DOHH2 (cell line): ENCODE measurements at regions not wholly inside any gene's neighbourhood (a gene's known extent, or its start where the extent isn't known, plus 50 kb on each side); places are given as distances from the start of the nearest gene placed in this dataset.
"Not testable (repeated sequence)": the region's sequence is repeated elsewhere in the genome, so short reads cannot be mapped to it uniquely, and the experiment has no call there.

ENCODE experiments used
- EZH2phosphoT487 ChIP-seq: fragments of 200-600 bp; sonication (generic); IDR thresholded peaks from 2 replicates; pipeline ENCODE4 v1.6.1; 2017; ENCODE audit warnings: borderline replicate concordance, mild to moderate bottlenecking, antibody characterized with exemption, low read length, moderate library complexity, mixed read lengths
- TF ChIP-seq, protein P1 (sequence below): fragments of 200-600 bp; sonication (generic); IDR thresholded peaks from one replicate; pipeline ENCODE4 v1.5.1; 2014; ENCODE audit warnings: antibody characterized with exemption, mild to moderate bottlenecking, low read depth, low read length; ENCODE audit not compliant: poor library complexity, severe bottlenecking

GRCh38 chr2:87543797-87544196 is 204.1 kb upstream of the PLGLB2 start:
- TF ChIP-seq, protein P1, sequence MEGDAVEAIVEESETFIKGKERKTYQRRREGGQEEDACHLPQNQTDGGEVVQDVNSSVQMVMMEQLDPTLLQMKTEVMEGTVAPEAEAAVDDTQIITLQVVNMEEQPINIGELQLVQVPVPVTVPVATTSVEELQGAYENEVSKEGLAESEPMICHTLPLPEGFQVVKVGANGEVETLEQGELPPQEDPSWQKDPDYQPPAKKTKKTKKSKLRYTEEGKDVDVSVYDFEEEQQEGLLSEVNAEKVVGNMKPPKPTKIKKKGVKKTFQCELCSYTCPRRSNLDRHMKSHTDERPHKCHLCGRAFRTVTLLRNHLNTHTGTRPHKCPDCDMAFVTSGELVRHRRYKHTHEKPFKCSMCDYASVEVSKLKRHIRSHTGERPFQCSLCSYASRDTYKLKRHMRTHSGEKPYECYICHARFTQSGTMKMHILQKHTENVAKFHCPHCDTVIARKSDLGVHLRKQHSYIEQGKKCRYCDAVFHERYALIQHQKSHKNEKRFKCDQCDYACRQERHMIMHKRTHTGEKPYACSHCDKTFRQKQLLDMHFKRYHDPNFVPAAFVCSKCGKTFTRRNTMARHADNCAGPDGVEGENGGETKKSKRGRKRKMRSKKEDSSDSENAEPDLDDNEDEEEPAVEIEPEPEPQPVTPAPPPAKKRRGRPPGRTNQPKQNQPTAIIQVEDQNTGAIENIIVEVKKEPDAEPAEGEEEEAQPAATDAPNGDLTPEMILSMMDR: not testable (repeated sequence)
- TF ChIP-seq EZH2phosphoT487: not testable (repeated sequence)
